Occipital lobe (tissue), 1 donor: ENCODE measurements at regions not wholly inside any gene's neighbourhood (a gene's known extent, or its start where the extent isn't known, plus 50 kb on each side); places are given as distances from the start of the nearest gene placed in this dataset. TPM values are rescaled to one million over a fixed set of nuclear protein-coding genes. Genes with fewer than 3 reads are reported as not detected.

Experiments used
- small RNA-seq: library from RNA; depleted of rRNA; stranded (forward); fragments of <200 nt; gene quantifications from one replicate; pipeline ENCODE3, GENCODE V24; 2014

Small RNA genes lying in the stretch of these regions (small RNA-seq; reads per million reads assigned to genes)
- not detected for gene RF00019
- not detected for gene RF00571
- gene RNA5SP208 = 0.12 reads per million
- not detected for gene RNU6-280P
- not detected for gene RNU7-66P
